HEK293T (cell line): ENCODE measurements at regions not wholly inside any gene's neighbourhood (a gene's known extent, or its start where the extent isn't known, plus 50 kb on each side); places are given as distances from the start of the nearest gene placed in this dataset.

Source experiments
- FOXA1 ChIP-seq: fragments of 450-650 bp; IDR thresholded peaks from 2 replicates; pipeline ENCODE4 v1.6.1; 2016; ENCODE audit warnings: mild to moderate bottlenecking
- FOXK2 ChIP-seq: fragments of 450-650 bp; IDR thresholded peaks from 2 replicates; pipeline ENCODE4 v1.6.1; 2016; ENCODE audit warnings: mild to moderate bottlenecking
- NFRKB ChIP-seq: fragments of 450-650 bp; IDR thresholded peaks from 2 replicates; pipeline ENCODE4 v1.6.1; 2016; ENCODE audit warnings: mild to moderate bottlenecking, moderate library complexity
- SP1 ChIP-seq: fragments of 450-650 bp; IDR thresholded peaks from 2 replicates; pipeline ENCODE4 v1.6.1; 2017
- SUZ12 ChIP-seq: fragments of 450-650 bp; IDR thresholded peaks from 2 replicates; pipeline ENCODE4 v1.6.1; 2016; ENCODE audit warnings: mild to moderate bottlenecking
- ZNF384 ChIP-seq: fragments of 450-650 bp; IDR thresholded peaks from 2 replicates; pipeline ENCODE4 v1.6.1; 2016

GRCh38 chr5:54884195-54884536 lies 101.2 kb downstream of the ESM1 start:
- TF ChIP-seq FOXK2 (no peak), NFRKB (no peak), SUZ12 (no peak), SP1 (no peak), ZNF384 (no peak), FOXA1 (no peak)
